Cardiac muscle cell (in vitro differentiated cells and primary cell): ENCODE measurements at regions not wholly inside any gene's neighbourhood (a gene's known extent, or its start where the extent isn't known, plus 50 kb on each side); places are given as distances from the start of the nearest gene placed in this dataset.

Experiments
- DNase-seq, 2 donors: peaks; one replicate each; pipeline versions ENCODE4 v3.0.0 to v3.0.0-alpha.2; 2010 to 2017; ENCODE audit warnings: low read depth in 1 of 2, low spot score in 1 of 2
- H3K27ac ChIP-seq: fragments of 200-600 bp; sonication (generic); 2 replicates; pipeline ENCODE4 v1.5.1; 2016
- H3K27me3 ChIP-seq: fragments of 200-600 bp; sonication (generic); 2 replicates; pipeline ENCODE4 v1.6.0; 2016; ENCODE audit warnings: control low read depth
- H3K36me3 ChIP-seq: fragments of 200-600 bp; sonication (generic); 2 replicates; pipeline ENCODE4 v1.5.1; 2016; ENCODE audit warnings: control low read depth
- H3K4me1 ChIP-seq: fragments of 200-600 bp; sonication (generic); 2 replicates; pipeline ENCODE4 v1.8.1; 2017; ENCODE audit warnings: low read depth, mild to moderate bottlenecking, mixed run types
- H3K4me3 ChIP-seq: fragments of 200-600 bp; sonication (generic); 2 replicates; pipeline ENCODE4 v1.5.1; 2016; ENCODE audit warnings: mild to moderate bottlenecking
- H3K9me3 ChIP-seq: fragments of 200-600 bp; sonication (generic); 2 replicates; pipeline ENCODE4 v1.5.1; 2017; ENCODE audit warnings: low read depth, mild to moderate bottlenecking, control low read depth
- CTCF ChIP-seq: IDR thresholded peaks from 2 replicates; pipeline ENCODE4 v1.5.1; 2012; ENCODE audit warnings: low read depth, mild to moderate bottlenecking, low read length

DNA sequence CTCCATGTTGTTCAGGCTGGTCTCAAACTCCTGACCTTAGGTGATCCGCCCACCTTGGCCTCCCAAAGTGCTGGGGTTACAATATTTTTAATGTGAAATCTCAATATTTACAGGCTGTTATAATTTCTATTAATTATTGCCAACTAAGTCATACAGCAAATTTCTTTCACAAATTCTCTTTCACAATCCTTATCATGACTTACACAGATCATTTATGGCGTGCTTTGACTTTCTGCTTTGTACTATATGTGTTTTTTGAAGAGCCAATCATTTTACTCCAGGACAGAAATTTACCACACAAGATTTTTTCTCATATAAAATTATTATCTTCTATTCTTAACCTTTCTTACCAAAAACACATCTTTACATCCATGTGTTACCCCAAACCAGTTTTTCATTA, 1729.9 kb downstream of the NCAM2 start:
- no peak for TF ChIP-seq CTCF
- Histone ChIP-seq H3K36me3 (no peaks in the 10 kb centered on the region), H3K9me3 (no peaks in the 10 kb centered on the region), H3K27ac (no peak overlapping the region), H3K4me1 (no peaks in the 10 kb centered on the region), H3K4me3 (no peak overlapping the region), H3K27me3 (no peaks in the 10 kb centered on the region)
- no peak for DNase-seq

- Histone ChIP-seq H3K36me3 (no peaks in the 10 kb centered on the region), H3K27ac (no peak overlapping the region), H3K4me3 (no peak overlapping the region), H3K27me3 (no peaks in the 10 kb centered on the region), H3K9me3 (no peaks in the 10 kb centered on the region), H3K4me1 (no peaks in the 10 kb centered on the region)
- no peak for TF ChIP-seq CTCF
- no peak for DNase-seq
These were observed 1744.9 kb downstream of the NCAM2 start for GRCh38 chr21:22743085-22743484.

DNA sequence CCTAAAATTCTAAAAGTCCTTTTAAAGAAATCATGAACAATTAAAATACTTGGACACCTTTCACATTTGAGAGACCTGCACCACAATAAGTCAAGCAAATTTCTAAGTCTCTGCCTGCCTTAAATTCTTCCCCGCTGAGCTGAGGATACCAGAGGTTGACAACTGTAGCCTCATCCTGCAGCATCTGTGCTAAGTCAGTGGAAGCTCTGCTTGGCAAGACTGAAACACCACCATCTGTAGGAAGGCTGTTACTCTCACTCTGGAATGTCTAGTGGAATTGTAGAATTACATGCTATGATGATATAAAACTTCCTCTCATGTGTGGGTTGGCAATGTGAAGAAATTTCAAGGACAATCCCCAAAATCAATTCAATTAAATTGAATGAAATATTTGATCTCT, 1756.5 kb downstream of the NCAM2 start:
- no peaks in the 10 kb centered on the region for H3K4me1 ChIP-seq
- H3K36me3 ChIP-seq = no peaks in the 10 kb centered on the region
- no peak for TF ChIP-seq CTCF
- no peaks in the 10 kb centered on the region for H3K27me3 ChIP-seq
- H3K9me3 ChIP-seq = no peaks in the 10 kb centered on the region
- no peak for DNase-seq
- H3K27ac ChIP-seq = no peak overlapping the region
- no peak overlapping the region for H3K4me3 ChIP-seq

- H3K36me3 ChIP-seq = no peaks in the 10 kb centered on the region
- H3K27ac ChIP-seq = no peak overlapping the region
- TF ChIP-seq CTCF = no peak
- no peaks in the 10 kb centered on the region for H3K4me1 ChIP-seq
- H3K4me3 ChIP-seq = no peak overlapping the region
- DNase-seq = no peak
- no peaks in the 10 kb centered on the region for H3K9me3 ChIP-seq
- H3K27me3 ChIP-seq = no peaks in the 10 kb centered on the region
These were observed 1760.3 kb downstream of the NCAM2 start for GRCh38 chr21:22758478-22758877.

GRCh38 chr21:22762463-22762862, 1764.3 kb downstream of the NCAM2 start:
- Histone ChIP-seq H3K36me3 (no peaks in the 10 kb centered on the region), H3K27me3 (no peaks in the 10 kb centered on the region), H3K27ac (no peak overlapping the region), H3K4me3 (no peak overlapping the region), H3K9me3 (no peaks in the 10 kb centered on the region), H3K4me1 (no peaks in the 10 kb centered on the region)
- DNase-seq = no peak
- no peak for TF ChIP-seq CTCF

GRCh38 chr21:22763442-22763841, 1765.2 kb downstream of the NCAM2 start:
- Histone ChIP-seq H3K36me3 (no peaks in the 10 kb centered on the region), H3K27ac (no peak overlapping the region)
- no peak for TF ChIP-seq CTCF

More at GRCh38 chr21:22763442-22763841, 1765.2 kb downstream of the NCAM2 start:
- no peak overlapping the region for H3K4me3 ChIP-seq
- H3K9me3 ChIP-seq = no peaks in the 10 kb centered on the region
- H3K4me1 ChIP-seq = no peaks in the 10 kb centered on the region
- no peaks in the 10 kb centered on the region for H3K27me3 ChIP-seq
- no peak for DNase-seq
